HG02642 (cell line): ENCODE measurements at regions not wholly inside any gene's neighbourhood (a gene's known extent, or its start where the extent isn't known, plus 50 kb on each side); places are given as distances from the start of the nearest gene placed in this dataset.
"Not testable (repeated sequence)": the region's sequence is repeated elsewhere in the genome, so short reads cannot be mapped to it uniquely, and the experiment has no call there.

Experiments
- ATAC-seq: cut with Tn5 transposase; IDR thresholded peaks from one replicate; pipeline ENCODE4 v1.9.1; 2021; ENCODE audit warnings: mild to moderate bottlenecking; ENCODE audit not compliant: unreplicated experiment, poor library complexity

GRCh38 chrX:106220177-106220576 lies 52.1 kb downstream of the PWWP3B start:
- ATAC-seq: no peak

- no peak for ATAC-seq
Measured at GRCh38 chrX:106243376-106243775, 75.3 kb downstream of the PWWP3B start.

- ATAC-seq: no peak
Measured at GRCh38 chrX:106246511-106246910, 78.4 kb downstream of the PWWP3B start.

GRCh38 chrX:106247162-106247561 lies 79.1 kb downstream of the PWWP3B start:
- no peak for ATAC-seq

GRCh38 chrX:106249706-106250379 lies 81.7 kb downstream of the PWWP3B start:
- no peak for ATAC-seq

GRCh38 chrX:106263817-106264216 lies 95.7 kb downstream of the PWWP3B start:
- ATAC-seq: no peak

- ATAC-seq: not testable (repeated sequence)
Measured at GRCh38 chrX:106273947-106274587, 106.0 kb downstream of the PWWP3B start.

- ATAC-seq: not testable (repeated sequence)
Measured at GRCh38 chrX:106275172-106275571, 107.1 kb downstream of the PWWP3B start.

GRCh38 chrX:106278951-106279350 lies 110.8 kb downstream of the PWWP3B start:
- ATAC-seq: no peak

- no peak for ATAC-seq
Measured at GRCh38 chrX:106281383-106281782, 113.3 kb downstream of the PWWP3B start.

GRCh38 chrX:106283841-106284240 lies 115.7 kb downstream of the PWWP3B start:
- no peak for ATAC-seq

- ATAC-seq: no peak
Measured at GRCh38 chrX:106284431-106285025, 116.4 kb downstream of the PWWP3B start.

- no peak for ATAC-seq
Measured at GRCh38 chrX:106286053-106286650, 118.0 kb downstream of the PWWP3B start.

- not testable (repeated sequence) for ATAC-seq
Measured at GRCh38 chrX:106290778-106291177, 122.7 kb downstream of the PWWP3B start.

- not testable (repeated sequence) for ATAC-seq
Measured at GRCh38 chrX:106291779-106292390, 123.8 kb downstream of the PWWP3B start.

GRCh38 chrX:106300239-106300638 lies 132.1 kb downstream of the PWWP3B start:
- ATAC-seq: no peak

GRCh38 chrX:106300656-106301055 lies 132.6 kb downstream of the PWWP3B start:
- ATAC-seq: no peak

- no peak for ATAC-seq
Measured at GRCh38 chrX:106302304-106302703, 134.2 kb downstream of the PWWP3B start.

- ATAC-seq: no peak
Measured at GRCh38 chrX:106306391-106306947, 138.4 kb downstream of the PWWP3B start.

GRCh38 chrX:106323357-106323756 lies 155.3 kb downstream of the PWWP3B start:
- ATAC-seq: no peak
